Neural cell (in vitro differentiated cells): ENCODE measurements at regions not wholly inside any gene's neighbourhood (a gene's known extent, or its start where the extent isn't known, plus 50 kb on each side); places are given as distances from the start of the nearest gene placed in this dataset.

Source experiments
- EP300 ChIP-seq: fragments of 450-650 bp; conservative IDR thresholded peaks from 2 replicates; pipeline ENCODE4 v1.6.1; 2014; ENCODE audit warnings: antibody characterized with exemption, mild to moderate bottlenecking, moderate library complexity; ENCODE audit not compliant: poor library complexity, severe bottlenecking
- EZH2 ChIP-seq: fragments of 200-600, 300-800 bp; shearing (Covaris generic), sonication (generic); IDR thresholded peaks from 2 replicates; pipeline ENCODE4 v1.6.1; 2014; ENCODE audit warnings: antibody characterized with exemption, low read length, borderline replicate concordance, mild to moderate bottlenecking; ENCODE audit not compliant: insufficient read depth, poor library complexity, severe bottlenecking
- MXI1 ChIP-seq: fragments of 450-650 bp; conservative IDR thresholded peaks from 2 replicates; pipeline ENCODE4 v1.6.1; 2014; ENCODE audit warnings: antibody characterized with exemption, mild to moderate bottlenecking; ENCODE audit not compliant: poor library complexity, severe bottlenecking
- POLR2AphosphoS5 ChIP-seq: IDR thresholded peaks from 2 replicates; pipeline ENCODE4 v1.6.1; 2012
- RAD21 ChIP-seq: fragments of 450-650 bp; conservative IDR thresholded peaks from 2 replicates; pipeline ENCODE4 v1.6.1; 2014; ENCODE audit warnings: antibody characterized with exemption, mild to moderate bottlenecking, moderate library complexity
- SMC3 ChIP-seq: fragments of 450-650 bp; conservative IDR thresholded peaks from 2 replicates; pipeline ENCODE4 v1.6.1; 2014; ENCODE audit warnings: antibody characterized with exemption, mild to moderate bottlenecking, moderate library complexity; ENCODE audit not compliant: poor library complexity
- TAF1 ChIP-seq: IDR thresholded peaks from 2 replicates; pipeline ENCODE4 v1.6.1; 2012; ENCODE audit warnings: low read depth
- TF ChIP-seq, protein P1 (sequence below): fragments of 450-650 bp; IDR thresholded peaks from 2 replicates; pipeline ENCODE4 v1.5.1; 2014; ENCODE audit warnings: antibody characterized with exemption, mild to moderate bottlenecking, moderate library complexity; ENCODE audit not compliant: poor library complexity, severe bottlenecking
- TF ChIP-seq, protein P2 (sequence below): IDR thresholded peaks from 2 replicates; pipeline ENCODE4 v1.6.1; 2012; ENCODE audit warnings: borderline replicate concordance

DNA sequence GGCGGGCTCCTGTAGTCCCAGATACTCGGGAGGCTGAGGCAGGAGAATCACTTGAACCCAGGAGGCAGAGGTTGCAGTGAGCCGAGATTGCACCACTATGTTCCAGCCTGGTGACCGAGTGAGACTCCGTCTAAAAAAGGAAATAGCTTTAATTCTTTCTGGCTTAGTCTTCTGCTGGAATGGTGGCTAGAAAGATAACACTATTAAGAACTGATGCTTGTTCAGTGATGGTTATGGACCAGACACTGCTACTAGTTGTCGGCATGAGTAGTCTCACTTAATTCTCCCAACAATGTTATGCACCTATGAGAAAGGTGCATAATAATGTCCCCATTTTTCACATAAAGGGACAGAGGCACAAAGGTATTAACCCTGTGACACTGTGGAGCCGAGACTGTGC, 188.7 kb downstream of the HS3ST3A1 start:
- TF ChIP-seq, protein P1, sequence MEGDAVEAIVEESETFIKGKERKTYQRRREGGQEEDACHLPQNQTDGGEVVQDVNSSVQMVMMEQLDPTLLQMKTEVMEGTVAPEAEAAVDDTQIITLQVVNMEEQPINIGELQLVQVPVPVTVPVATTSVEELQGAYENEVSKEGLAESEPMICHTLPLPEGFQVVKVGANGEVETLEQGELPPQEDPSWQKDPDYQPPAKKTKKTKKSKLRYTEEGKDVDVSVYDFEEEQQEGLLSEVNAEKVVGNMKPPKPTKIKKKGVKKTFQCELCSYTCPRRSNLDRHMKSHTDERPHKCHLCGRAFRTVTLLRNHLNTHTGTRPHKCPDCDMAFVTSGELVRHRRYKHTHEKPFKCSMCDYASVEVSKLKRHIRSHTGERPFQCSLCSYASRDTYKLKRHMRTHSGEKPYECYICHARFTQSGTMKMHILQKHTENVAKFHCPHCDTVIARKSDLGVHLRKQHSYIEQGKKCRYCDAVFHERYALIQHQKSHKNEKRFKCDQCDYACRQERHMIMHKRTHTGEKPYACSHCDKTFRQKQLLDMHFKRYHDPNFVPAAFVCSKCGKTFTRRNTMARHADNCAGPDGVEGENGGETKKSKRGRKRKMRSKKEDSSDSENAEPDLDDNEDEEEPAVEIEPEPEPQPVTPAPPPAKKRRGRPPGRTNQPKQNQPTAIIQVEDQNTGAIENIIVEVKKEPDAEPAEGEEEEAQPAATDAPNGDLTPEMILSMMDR, result no peak
- TF ChIP-seq SMC3 (no peak), RAD21 (no peak), EZH2 (no peak), EP300 (no peak), POLR2AphosphoS5 (no peak), MXI1 (no peak), TAF1 (no peak)
- TF ChIP-seq, protein P2, sequence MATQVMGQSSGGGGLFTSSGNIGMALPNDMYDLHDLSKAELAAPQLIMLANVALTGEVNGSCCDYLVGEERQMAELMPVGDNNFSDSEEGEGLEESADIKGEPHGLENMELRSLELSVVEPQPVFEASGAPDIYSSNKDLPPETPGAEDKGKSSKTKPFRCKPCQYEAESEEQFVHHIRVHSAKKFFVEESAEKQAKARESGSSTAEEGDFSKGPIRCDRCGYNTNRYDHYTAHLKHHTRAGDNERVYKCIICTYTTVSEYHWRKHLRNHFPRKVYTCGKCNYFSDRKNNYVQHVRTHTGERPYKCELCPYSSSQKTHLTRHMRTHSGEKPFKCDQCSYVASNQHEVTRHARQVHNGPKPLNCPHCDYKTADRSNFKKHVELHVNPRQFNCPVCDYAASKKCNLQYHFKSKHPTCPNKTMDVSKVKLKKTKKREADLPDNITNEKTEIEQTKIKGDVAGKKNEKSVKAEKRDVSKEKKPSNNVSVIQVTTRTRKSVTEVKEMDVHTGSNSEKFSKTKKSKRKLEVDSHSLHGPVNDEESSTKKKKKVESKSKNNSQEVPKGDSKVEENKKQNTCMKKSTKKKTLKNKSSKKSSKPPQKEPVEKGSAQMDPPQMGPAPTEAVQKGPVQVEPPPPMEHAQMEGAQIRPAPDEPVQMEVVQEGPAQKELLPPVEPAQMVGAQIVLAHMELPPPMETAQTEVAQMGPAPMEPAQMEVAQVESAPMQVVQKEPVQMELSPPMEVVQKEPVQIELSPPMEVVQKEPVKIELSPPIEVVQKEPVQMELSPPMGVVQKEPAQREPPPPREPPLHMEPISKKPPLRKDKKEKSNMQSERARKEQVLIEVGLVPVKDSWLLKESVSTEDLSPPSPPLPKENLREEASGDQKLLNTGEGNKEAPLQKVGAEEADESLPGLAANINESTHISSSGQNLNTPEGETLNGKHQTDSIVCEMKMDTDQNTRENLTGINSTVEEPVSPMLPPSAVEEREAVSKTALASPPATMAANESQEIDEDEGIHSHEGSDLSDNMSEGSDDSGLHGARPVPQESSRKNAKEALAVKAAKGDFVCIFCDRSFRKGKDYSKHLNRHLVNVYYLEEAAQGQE, result no peak
